ENCODE measurements at regions not wholly inside any gene's neighbourhood (a gene's known extent, or its start where the extent isn't known, plus 50 kb on each side); places are given as distances from the start of the nearest gene placed in this dataset.

GRCh38 chr20:11048739-11049138 is 374.9 kb upstream of the JAG1 start:
- no peak for TF ChIP-seq CTCF (conservative IDR thresholded peaks at IDR 0.05)
- TF ChIP-seq EZH2 (IDR thresholded peaks at IDR 0.05; ENCODE audit: low read depth), result no peak
